ENCODE measurements at regions not wholly inside any gene's neighbourhood (a gene's known extent, or its start where the extent isn't known, plus 50 kb on each side); places are given as distances from the start of the nearest gene placed in this dataset.

DNA sequence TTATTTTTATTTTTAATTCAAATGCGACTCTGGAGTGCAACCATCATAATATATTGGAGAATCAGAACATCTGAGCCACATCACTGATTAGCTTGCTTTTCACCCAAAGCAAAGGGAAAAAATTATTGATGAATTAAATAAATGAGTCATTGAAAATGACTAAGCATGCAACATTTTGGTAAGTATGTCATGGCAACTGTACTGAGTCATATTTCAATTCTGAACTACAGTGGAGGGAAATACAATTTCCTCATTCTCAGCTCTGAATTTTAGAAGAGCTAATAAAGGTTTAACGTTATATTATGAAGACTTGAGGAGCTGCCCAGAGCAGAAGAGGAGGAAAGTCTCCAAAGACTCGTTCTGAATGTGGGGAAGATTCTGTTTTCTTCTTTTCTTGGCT, 89.6 kb upstream of the CCDC68 start:
- no peak for FAIRE-seq
- peak; percentile 35 for DNase-seq (ENCODE audit: low spot score)

DNA sequence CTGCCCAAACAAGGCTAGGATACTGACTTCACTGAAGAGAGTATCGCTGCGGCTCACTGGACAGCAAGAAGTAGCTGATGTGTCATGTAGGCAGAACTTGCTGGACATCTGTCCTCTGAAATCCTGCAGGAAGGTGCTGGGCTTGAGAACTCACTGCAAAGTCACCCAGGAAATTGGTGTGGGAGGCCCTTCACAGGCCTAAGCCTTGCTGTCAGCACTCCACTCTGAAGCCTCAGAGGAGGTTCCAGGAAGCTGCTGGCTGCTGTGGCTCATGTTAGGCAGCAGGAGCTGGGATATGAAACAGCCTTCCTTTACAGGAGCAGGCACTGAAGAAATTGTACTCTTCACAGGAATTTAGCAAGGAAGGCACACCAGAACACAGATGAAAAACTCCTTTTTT, 88.3 kb upstream of the CCDC68 start:
- no peak for FAIRE-seq
- peak; percentile 46 for DNase-seq (ENCODE audit: low spot score)

DNA sequence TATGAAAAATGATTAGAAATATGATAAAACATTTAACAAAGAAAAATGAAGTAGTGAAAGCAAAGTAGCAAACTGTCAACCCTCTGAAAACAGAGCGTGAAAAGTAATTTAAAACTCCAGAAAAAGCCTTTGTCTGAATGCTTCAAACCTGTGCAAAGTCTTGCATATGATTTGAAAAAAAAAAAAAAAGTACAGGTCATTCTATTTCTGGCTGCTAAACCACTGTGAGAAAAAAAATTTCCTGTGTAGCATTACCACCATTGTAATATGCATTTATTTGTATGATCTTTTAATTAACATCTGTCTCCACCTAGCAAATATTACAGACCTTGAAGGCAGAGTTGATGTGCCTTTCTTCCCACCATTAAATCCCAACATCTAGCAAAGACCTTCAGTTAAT, 82.1 kb upstream of the CCDC68 start:
- no peak for FAIRE-seq
- DNase-seq (ENCODE audit: low spot score) = no peak

DNA sequence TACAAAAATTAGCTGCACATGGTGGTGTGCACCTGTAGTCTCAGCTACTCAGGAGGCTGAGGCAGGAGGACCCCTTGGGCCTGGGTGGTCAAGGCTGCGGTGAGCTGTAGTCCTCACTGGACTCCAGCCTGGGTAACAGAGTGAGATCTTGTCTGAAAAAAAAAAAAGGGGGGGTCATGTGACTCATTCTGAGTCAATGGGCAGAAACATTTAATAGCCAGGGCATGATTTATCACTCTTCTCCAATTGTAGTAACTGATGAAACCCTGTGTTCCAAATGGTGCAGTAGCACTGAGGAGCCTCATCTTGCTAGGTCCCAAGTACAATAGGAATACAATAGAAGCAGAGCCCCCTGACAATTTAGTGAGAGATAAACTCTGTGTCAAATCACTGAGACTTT, 78.9 kb upstream of the CCDC68 start:
- DNase-seq (ENCODE audit: low spot score) = peak; percentile 4
- FAIRE-seq = no peak

DNA sequence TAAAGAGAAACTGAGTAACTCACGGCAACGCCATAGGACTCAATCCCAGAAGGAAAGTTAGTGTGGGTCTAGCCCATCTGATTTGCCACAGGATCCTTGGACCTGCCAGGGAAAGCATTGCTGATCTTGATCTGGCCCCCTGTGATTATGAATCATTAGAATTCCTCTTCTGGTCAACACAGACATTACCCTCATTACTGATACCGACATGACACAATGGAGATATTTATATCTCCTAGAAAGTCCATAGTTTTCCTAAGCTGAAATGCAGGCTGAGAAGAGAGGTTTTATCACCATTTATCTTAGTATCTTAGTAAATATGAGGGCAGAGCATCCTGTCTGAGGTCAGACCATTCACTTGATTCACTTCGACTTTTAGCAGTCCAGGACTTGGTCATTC, 75.5 kb upstream of the CCDC68 start:
- no peak for FAIRE-seq
- no peak for DNase-seq (ENCODE audit: low spot score)

DNA sequence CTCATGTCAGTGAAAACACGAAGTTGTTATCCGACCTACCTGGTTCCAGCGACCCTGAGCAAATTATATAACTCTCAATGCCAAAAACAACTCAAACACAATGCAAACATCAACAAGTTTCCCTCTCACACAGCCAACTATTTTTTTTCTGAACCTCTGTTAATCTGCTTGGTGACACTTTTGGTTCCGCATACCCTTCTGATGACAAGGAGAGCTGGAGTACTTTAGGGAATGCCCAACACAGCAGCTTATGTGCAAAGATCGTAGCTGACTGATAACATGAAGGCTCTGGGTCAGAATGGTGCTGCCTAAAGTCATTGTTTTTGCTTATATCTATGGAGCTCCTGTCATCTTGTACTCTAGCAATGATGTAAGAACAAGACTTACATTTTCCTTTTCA, 72.7 kb upstream of the CCDC68 start:
- FAIRE-seq = no peak
- DNase-seq (ENCODE audit: low spot score) = no peak

DNA sequence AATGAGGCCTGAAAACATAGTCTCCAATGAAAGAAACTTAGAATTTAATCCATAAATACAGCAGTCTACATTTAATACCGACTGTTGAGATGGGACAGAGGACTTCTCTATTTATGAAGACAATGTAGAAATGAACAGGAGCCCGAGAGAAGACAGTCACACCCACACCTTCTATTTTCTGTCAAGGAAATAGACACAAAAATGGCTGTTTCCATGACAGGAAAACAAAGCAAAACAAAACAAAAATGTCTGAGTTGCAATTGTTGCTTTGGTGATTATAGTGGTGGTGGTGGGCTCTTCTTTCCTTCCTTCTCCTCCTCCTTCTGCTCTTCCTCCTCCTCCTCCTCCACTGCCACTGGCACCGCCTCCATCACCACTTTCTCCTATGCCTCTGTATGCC, 72.3 kb upstream of the CCDC68 start:
- FAIRE-seq (no peak), DNase-seq (ENCODE audit: low spot score) (no peak)

DNA sequence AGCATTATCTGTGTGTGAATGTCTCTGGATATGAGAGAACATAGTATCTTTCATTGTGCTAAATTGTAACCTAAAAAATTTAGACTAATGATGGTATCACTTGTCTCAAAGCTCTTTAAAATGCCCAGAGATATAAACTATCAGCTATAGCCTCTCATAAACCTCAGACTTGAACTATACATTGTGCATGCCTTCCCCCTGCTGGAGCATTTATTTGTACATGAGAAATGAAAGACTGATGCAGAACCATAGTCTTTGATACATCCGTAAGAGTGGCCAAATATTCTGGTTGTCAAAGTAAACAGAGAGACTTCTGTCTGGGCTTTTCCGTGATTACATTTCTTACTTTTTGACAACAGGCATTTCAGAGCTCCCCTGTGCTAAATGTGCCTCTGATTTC, 71.9 kb upstream of the CCDC68 start:
- no peak for FAIRE-seq
- no peak for DNase-seq (ENCODE audit: low spot score)

DNA sequence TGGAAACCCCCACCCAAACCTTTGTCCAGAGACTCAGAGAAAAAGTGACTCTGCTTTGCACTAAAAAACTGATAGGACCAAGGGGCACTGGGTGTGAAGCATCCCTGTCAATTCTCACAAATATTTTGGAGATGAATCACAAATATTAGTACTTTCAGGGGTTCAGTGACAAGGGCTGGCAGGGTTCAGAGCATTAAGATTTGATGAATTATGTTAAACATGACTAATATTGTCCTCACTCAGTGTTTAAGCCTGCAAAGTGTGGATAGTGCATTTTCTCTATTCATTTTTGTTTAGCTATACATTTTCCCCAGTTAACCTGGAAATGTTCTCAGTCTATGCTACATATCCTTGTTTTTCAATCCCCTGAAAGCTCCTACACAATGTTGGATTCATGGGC, 65.3 kb upstream of the CCDC68 start:
- FAIRE-seq = no peak

DNA sequence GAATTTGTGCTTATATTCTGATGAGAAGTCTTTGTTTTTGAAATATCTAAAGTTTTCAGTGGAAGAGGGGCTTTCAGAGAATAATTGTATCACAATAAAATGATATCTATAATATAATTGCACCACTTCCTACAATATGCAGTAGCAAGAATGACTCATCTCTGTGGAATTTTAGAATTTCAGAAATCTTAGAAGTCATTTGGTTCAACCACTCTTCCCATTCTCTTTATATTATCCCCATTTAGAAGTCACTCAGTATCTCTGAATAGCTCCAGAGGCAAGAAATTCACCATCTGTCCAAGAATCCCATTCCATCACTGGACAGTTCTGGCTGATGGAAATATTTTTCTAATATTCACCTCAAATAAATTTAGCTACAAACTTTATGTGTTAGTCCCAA, 59.3 kb upstream of the CCDC68 start:
- FAIRE-seq (peak; percentile 80), DNase-seq (ENCODE audit: low spot score) (peak; percentile 68)

More for the DNA sequence above, 65.3 kb upstream of the CCDC68 start:
- DNase-seq (ENCODE audit: low spot score) = no peak

DNA sequence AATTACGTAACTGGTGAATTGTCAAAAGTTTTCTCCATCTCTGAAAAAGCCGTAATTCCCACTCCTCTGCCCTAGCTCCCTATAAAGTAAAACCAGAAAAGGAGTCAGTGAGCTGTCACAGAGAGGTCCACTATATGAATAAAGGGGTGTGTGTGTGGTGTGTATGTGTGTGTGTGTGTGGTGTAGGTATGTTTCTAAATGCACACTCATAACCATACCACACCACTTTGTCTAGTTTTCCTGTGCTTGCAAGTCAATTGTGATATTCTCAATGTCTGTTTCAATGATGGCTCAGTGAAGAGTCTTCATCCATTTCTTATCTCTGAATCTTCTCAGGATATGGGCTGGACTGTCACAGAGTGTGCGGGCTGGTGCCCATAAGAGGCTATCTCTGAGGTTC, 54.8 kb upstream of the CCDC68 start:
- FAIRE-seq = no peak
- no peak for DNase-seq (ENCODE audit: low spot score)

DNA sequence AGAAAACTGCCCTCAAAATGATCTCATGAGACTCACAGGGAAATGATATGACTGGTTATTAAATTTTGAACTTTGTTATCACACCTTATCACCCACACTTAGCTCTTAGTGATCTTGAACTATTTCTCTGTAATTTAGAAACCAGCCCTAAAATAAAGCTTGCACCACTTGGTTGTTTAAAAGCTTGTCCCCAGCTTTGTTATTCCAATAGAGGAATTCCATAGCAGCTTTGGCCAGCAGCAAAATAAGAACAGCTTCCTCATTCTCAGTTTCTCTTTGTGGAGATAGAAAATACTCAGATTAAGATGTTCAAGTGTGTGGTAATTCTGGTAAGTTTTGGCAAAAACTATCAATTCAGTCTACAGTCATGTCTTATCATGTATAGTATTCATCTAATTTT, 54.4 kb upstream of the CCDC68 start:
- FAIRE-seq = no peak
- no peak for DNase-seq (ENCODE audit: low spot score)

DNA sequence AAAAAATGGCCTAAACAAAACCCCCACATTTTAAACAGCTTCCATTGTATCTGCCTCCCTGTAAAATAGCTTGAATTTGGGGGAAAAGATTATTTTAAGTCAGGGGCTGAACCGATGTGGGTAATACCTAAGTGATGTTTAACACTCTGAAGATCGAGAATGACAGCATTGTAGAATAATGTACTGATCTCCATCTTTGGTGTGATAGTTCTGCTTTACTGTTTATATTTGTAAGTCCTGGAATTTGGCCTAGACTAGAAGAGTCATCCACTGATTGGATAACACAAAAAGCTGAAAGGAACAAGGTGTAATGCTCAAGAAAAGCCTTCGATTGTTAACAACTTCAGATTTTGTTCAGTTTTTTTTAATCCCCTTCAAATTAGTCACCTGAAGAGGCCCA, 53.8 kb upstream of the CCDC68 start:
- FAIRE-seq (no peak), DNase-seq (ENCODE audit: low spot score) (no peak)

DNA sequence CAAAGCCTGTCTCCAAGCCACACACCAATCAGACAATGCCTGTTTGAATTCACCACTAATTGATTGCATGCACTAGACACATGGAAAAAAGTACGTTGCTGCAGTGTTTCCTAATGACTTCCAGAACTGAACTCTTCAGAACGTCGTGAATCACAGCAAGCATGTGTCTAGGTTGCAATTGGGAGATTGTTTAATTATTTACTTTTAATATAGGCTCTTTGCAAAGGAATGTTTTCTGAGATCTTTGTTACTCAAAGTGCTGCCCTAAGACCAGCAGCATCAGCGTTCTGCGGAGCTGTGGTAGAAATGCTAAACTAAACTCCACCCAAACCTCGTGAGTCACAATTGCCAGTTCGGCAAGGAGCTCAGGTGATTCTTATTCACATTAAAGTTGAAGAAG, 52.7 kb upstream of the CCDC68 start:
- DNase-seq (ENCODE audit: low spot score) = peak; percentile 65
- peak; percentile 89 for FAIRE-seq

Data from RCC 7860 (cell line).